Iris pigment epithelial cell (primary cell): ENCODE measurements at regions not wholly inside any gene's neighbourhood (a gene's known extent, or its start where the extent isn't known, plus 50 kb on each side); places are given as distances from the start of the nearest gene placed in this dataset.

Experiments used
- DNase-seq: peaks from one replicate; pipeline ENCODE4 v3.0.0-alpha.2; 2011; ENCODE audit warnings: low read depth

- no peak for DNase-seq
Measured at GRCh38 chr2:45141883-45142866, 132.9 kb upstream of the SIX2 start.

- no peak for DNase-seq
Measured at GRCh38 chr2:45140675-45141074, 131.4 kb upstream of the SIX2 start.

- DNase-seq = no peak
Measured at GRCh38 chr2:45138904-45139303, 129.7 kb upstream of the SIX2 start.

- DNase-seq = no peak
Measured at GRCh38 chr2:45137966-45138695, 128.9 kb upstream of the SIX2 start.

- DNase-seq = peak; percentile 48
Measured at GRCh38 chr2:45134726-45135125, 125.5 kb upstream of the SIX2 start.

GRCh38 chr2:45134014-45134413, 124.8 kb upstream of the SIX2 start:
- DNase-seq = no peak

- DNase-seq = no peak
Measured at GRCh38 chr2:45132551-45132950, 123.3 kb upstream of the SIX2 start.

- peak; percentile 92 for DNase-seq
Measured at GRCh38 chr2:45131587-45131986, 122.3 kb upstream of the SIX2 start.

- no peak for DNase-seq
Measured at GRCh38 chr2:45130736-45131135, 121.5 kb upstream of the SIX2 start.

- DNase-seq = peak; percentile 97
Measured at GRCh38 chr2:45128580-45128997, 119.3 kb upstream of the SIX2 start.

- DNase-seq = no peak
Measured at GRCh38 chr2:45127891-45128290, 118.6 kb upstream of the SIX2 start.

GRCh38 chr2:45127321-45127720, 118.1 kb upstream of the SIX2 start:
- no peak for DNase-seq

GRCh38 chr2:45125232-45125631, 116.0 kb upstream of the SIX2 start:
- no peak for DNase-seq

GRCh38 chr2:45124456-45124855, 115.2 kb upstream of the SIX2 start:
- DNase-seq = no peak

GRCh38 chr2:45123521-45124191, 114.4 kb upstream of the SIX2 start:
- DNase-seq = no peak

- no peak for DNase-seq
Measured at GRCh38 chr2:45123065-45123464, 113.8 kb upstream of the SIX2 start.

- no peak for DNase-seq
Measured at GRCh38 chr2:45121236-45121927, 112.1 kb upstream of the SIX2 start.

- DNase-seq = peak; percentile 22
Measured at GRCh38 chr2:45120546-45120945, 111.3 kb upstream of the SIX2 start.

- DNase-seq = peak; percentile 92
Measured at GRCh38 chr2:45119855-45120254, 110.6 kb upstream of the SIX2 start.

- peak; percentile 85 for DNase-seq
Measured at GRCh38 chr2:45119038-45119437, 109.8 kb upstream of the SIX2 start.

- DNase-seq = no peak
Measured at GRCh38 chr2:45117383-45117782, 108.1 kb upstream of the SIX2 start.

GRCh38 chr2:45115181-45115580, 105.9 kb upstream of the SIX2 start:
- DNase-seq = no peak
